ENCODE measurements at regions not wholly inside any gene's neighbourhood (a gene's known extent, or its start where the extent isn't known, plus 50 kb on each side); places are given as distances from the start of the nearest gene placed in this dataset.

DNA sequence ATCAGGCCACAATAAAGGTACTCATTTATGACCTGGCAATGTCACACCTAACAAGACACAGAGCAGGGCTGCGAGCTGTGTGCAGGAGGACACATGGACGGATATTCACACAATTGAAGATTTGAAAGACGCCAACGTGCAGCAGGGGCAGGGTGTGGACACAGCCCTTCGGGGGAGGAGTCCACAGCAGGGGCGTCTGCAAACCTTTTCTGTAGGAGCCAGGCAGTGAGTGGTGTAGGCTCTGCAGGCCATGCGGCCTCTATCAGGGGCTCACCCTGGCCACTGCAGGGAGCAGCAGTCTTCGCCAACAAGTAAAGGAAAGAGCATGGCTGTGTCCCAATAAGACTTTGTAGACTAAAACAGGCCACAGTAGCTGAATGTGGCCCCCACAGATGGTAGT lies 125.7 kb upstream of the SNTG2 start:
- TF ChIP-seq, protein P1, sequence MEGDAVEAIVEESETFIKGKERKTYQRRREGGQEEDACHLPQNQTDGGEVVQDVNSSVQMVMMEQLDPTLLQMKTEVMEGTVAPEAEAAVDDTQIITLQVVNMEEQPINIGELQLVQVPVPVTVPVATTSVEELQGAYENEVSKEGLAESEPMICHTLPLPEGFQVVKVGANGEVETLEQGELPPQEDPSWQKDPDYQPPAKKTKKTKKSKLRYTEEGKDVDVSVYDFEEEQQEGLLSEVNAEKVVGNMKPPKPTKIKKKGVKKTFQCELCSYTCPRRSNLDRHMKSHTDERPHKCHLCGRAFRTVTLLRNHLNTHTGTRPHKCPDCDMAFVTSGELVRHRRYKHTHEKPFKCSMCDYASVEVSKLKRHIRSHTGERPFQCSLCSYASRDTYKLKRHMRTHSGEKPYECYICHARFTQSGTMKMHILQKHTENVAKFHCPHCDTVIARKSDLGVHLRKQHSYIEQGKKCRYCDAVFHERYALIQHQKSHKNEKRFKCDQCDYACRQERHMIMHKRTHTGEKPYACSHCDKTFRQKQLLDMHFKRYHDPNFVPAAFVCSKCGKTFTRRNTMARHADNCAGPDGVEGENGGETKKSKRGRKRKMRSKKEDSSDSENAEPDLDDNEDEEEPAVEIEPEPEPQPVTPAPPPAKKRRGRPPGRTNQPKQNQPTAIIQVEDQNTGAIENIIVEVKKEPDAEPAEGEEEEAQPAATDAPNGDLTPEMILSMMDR (IDR thresholded peaks at IDR 0.05), result no peak
- TF ChIP-seq ZFX (IDR thresholded peaks at IDR 0.05; ENCODE audit: borderline replicate concordance), result no peak

Data from 22Rv1 (cell line).